ENCODE measurements at regions not wholly inside any gene's neighbourhood (a gene's known extent, or its start where the extent isn't known, plus 50 kb on each side); places are given as distances from the start of the nearest gene placed in this dataset.

GRCh38 chr6:41408576-41408975, 73.2 kb downstream of the NCR2 start:
- TF ChIP-seq CTCF (conservative IDR thresholded peaks at IDR 0.05; ENCODE audit: low read depth, low read length) (no peak), EZH2 (IDR thresholded peaks at IDR 0.05; ENCODE audit: low read length, unreplicated experiment) (no peak), EZH2phosphoT487 (IDR thresholded peaks at IDR 0.05; ENCODE audit: borderline replicate concordance, low read length) (no peak)

All from PC-3 (cell line).